H1 (cell line): ENCODE measurements at regions not wholly inside any gene's neighbourhood (a gene's known extent, or its start where the extent isn't known, plus 50 kb on each side); places are given as distances from the start of the nearest gene placed in this dataset.

Source experiments
- CTCF ChIA-PET: fragments of 300-600 bp; sonication (Branson Sonifier 250); formaldehyde crosslinking; loops from one replicate; lab custom pipeline; 2021; ENCODE audit not compliant: partially characterized antibody; lab: Charles Lee
- POLR2A ChIA-PET: fragments of 300-600 bp; sonication (Branson Sonifier 250); formaldehyde crosslinking; loops from one replicate; lab custom pipeline; 2021; ENCODE audit warnings: inconsistent platforms; ENCODE audit not compliant: partially characterized antibody; lab: Charles Lee
- DNase-seq, 2 experiments: peaks; one replicate each; pipeline versions ENCODE4 v3.0.0 to v3.0.0-alpha.2; 2010 to 2022; ENCODE audit warnings: low spot score in 2 of 2, low read depth in 1 of 2, mixed read lengths in 1 of 2
- FAIRE-seq: peaks from 2 replicates; lab custom pipeline; 2011; peaks lifted over from hg19 to GRCh38; lab: Jason Lieb, UNC
- H2AFZ ChIP-seq: 2 replicates; pipeline ENCODE4 v1.8.1; 2012; ENCODE audit warnings: low read length, inconsistent platforms
- H2AK5ac ChIP-seq: 2 replicates; pipeline ENCODE4 v1.6.1; 2013; ENCODE audit warnings: low read depth, low read length
- H2BK120ac ChIP-seq: replicated peaks from 2 replicates; pipeline ENCODE3; 2013; ENCODE audit warnings: low read depth, low read length, inconsistent platforms
- H2BK12ac ChIP-seq: 2 replicates; pipeline ENCODE4 v1.6.1; 2013; ENCODE audit warnings: low read depth, low read length
- H2BK15ac ChIP-seq: 2 replicates; pipeline ENCODE4 v1.6.1; 2013; ENCODE audit warnings: low read length
- H2BK20ac ChIP-seq: 2 replicates; pipeline ENCODE4 v1.6.1; 2013; ENCODE audit warnings: low read length
- H2BK5ac ChIP-seq: 2 replicates; pipeline ENCODE4 v1.6.1; 2013; ENCODE audit warnings: low read depth, low read length
- H3K14ac ChIP-seq: 2 replicates; pipeline ENCODE4 v1.6.1; 2013; ENCODE audit warnings: inconsistent platforms; ENCODE audit not compliant: insufficient read length
- H3K18ac ChIP-seq: 2 replicates; pipeline ENCODE4 v1.6.1; 2013; ENCODE audit warnings: low read length; ENCODE audit errors: extremely low read depth
- H3K23ac ChIP-seq: 2 replicates; pipeline ENCODE4 v1.6.1; 2013; ENCODE audit warnings: inconsistent platforms; ENCODE audit not compliant: insufficient read length
- H3K23me2 ChIP-seq: 2 replicates; pipeline ENCODE4 v1.6.1; 2013; ENCODE audit warnings: low read depth, low read length
- H3K27ac ChIP-seq: 2 replicates; pipeline ENCODE4 v1.6.1; 2011; ENCODE audit warnings: low read depth, low read length, inconsistent platforms
- H3K27me3 ChIP-seq, 4 experiments: replicated peaks in 1 of 4; 1 replicate in 1 of 4; 2 replicates in 3 of 4; pipeline versions ENCODE4 v1.6.1 to v1.8.1; 2011 to 2013; ENCODE audit warnings: low read length in 3 of 4, mild to moderate bottlenecking in 3 of 4, inconsistent platforms in 2 of 4, mixed read lengths in 2 of 4, moderate library complexity in 1 of 4; ENCODE audit not compliant: control insufficient read depth in 3 of 4, insufficient read depth in 3 of 4; ENCODE audit errors: extremely low read depth in 1 of 4
- H3K36me3 ChIP-seq, 4 experiments: 2 replicates each; pipeline versions ENCODE4 v1.6.1 to v1.8.1; 2011 to 2013; ENCODE audit warnings: mild to moderate bottlenecking in 4 of 4, low read length in 3 of 4, moderate library complexity in 2 of 4, control low read depth in 1 of 4, inconsistent platforms in 1 of 4; ENCODE audit not compliant: insufficient read depth in 4 of 4, control insufficient read depth in 2 of 4
- H3K4ac ChIP-seq: replicated peaks from 2 replicates; pipeline ENCODE3; 2013; ENCODE audit warnings: low read length, low read depth, mixed read lengths, inconsistent platforms; ENCODE audit not compliant: insufficient read length
- H3K4me1 ChIP-seq, 4 experiments: replicated peaks in 1 of 4; 1 replicate in 1 of 4; 2 replicates in 3 of 4; pipeline versions ENCODE4 v1.6.1 to v1.8.1; 2011 to 2013; ENCODE audit warnings: low read length in 3 of 4, inconsistent platforms in 2 of 4, mixed read lengths in 1 of 4; ENCODE audit not compliant: insufficient read depth in 4 of 4, control insufficient read depth in 3 of 4
- H3K4me2 ChIP-seq, 2 experiments: 2 replicates each; pipeline versions ENCODE4 v1.6.1 to v1.8.1; 2011 to 2013; ENCODE audit warnings: low read depth in 2 of 2, low read length in 2 of 2, control low read depth in 1 of 2, inconsistent platforms in 1 of 2, mild to moderate bottlenecking in 1 of 2; ENCODE audit not compliant: insufficient read depth in 1 of 2
- H3K4me3 ChIP-seq, 4 experiments: fragments of 200-600, 300-600 bp in 1 of 4; sonication (generic), shearing (Covaris generic), sonication (Bioruptor Twin) in 1 of 4; 2 replicates each; pipeline versions ENCODE4 v1.5.1 to v1.8.1; 2011 to 2016; ENCODE audit warnings: low read length in 4 of 4, low read depth in 3 of 4, control low read depth in 2 of 4, inconsistent platforms in 2 of 4, mild to moderate bottlenecking in 2 of 4, mixed read lengths in 1 of 4, moderate library complexity in 1 of 4; ENCODE audit not compliant: insufficient read depth in 2 of 4; ENCODE audit errors: extremely low read depth in 1 of 4
- H3K56ac ChIP-seq: replicated peaks from 2 replicates; pipeline ENCODE3; 2013; ENCODE audit warnings: low read depth, mild to moderate bottlenecking, mixed read lengths, low read length, inconsistent platforms; ENCODE audit not compliant: insufficient read length
- H3K79me1 ChIP-seq: 2 replicates; pipeline ENCODE4 v1.6.1; 2013; ENCODE audit warnings: low read depth, low read length, control low read depth
- H3K79me2 ChIP-seq, 2 experiments: 2 replicates each; pipeline versions ENCODE4 v1.6.1 to v1.8.1; 2012 to 2013; ENCODE audit warnings: low read length in 2 of 2, mild to moderate bottlenecking in 2 of 2, inconsistent platforms in 1 of 2; ENCODE audit not compliant: insufficient read depth in 2 of 2, control insufficient read depth in 1 of 2
- H3K9ac ChIP-seq, 4 experiments: replicated peaks in 1 of 4; 1 replicate in 1 of 4; 2 replicates in 3 of 4; pipeline versions ENCODE4 v1.6.1 to v1.8.1; 2011 to 2013; ENCODE audit warnings: low read depth in 3 of 4, low read length in 3 of 4, control low read depth in 2 of 4, mild to moderate bottlenecking in 2 of 4, moderate library complexity in 2 of 4, inconsistent platforms in 1 of 4; ENCODE audit errors: extremely low read depth in 1 of 4
- H3K9me3 ChIP-seq, 2 experiments: 2 replicates each; pipeline versions ENCODE4 v1.6.1 to v1.8.1; 2012 to 2013; ENCODE audit warnings: mild to moderate bottlenecking in 2 of 2, moderate library complexity in 2 of 2, control low read depth in 1 of 2, inconsistent platforms in 1 of 2, low read depth in 1 of 2, low read length in 1 of 2, mixed read lengths in 1 of 2; ENCODE audit not compliant: insufficient read depth in 2 of 2
- H4K20me1 ChIP-seq, 2 experiments: replicated peaks in 1 of 2; 2 replicates each; pipeline versions ENCODE3 to v1.8.1; 2011 to 2013; ENCODE audit warnings: inconsistent platforms in 2 of 2, low read length in 2 of 2, mild to moderate bottlenecking in 1 of 2; ENCODE audit not compliant: insufficient read depth in 2 of 2, control insufficient read depth in 1 of 2
- H4K5ac ChIP-seq: 2 replicates; pipeline ENCODE4 v1.6.1; 2013; ENCODE audit warnings: low read length, low read depth, mixed read lengths, inconsistent platforms; ENCODE audit not compliant: insufficient read length
- H4K8ac ChIP-seq: 2 replicates; pipeline ENCODE4 v1.8.0; 2013; ENCODE audit warnings: mild to moderate bottlenecking, moderate library complexity, low read length, inconsistent platforms; ENCODE audit not compliant: insufficient read depth; ENCODE audit errors: extremely low read depth
- H4K91ac ChIP-seq: replicated peaks from 2 replicates; pipeline ENCODE3; 2013; ENCODE audit warnings: low read length, mixed read lengths, inconsistent platforms; ENCODE audit not compliant: insufficient read length
- ATF2 ChIP-seq: IDR thresholded peaks from 2 replicates; pipeline ENCODE4 v1.6.1; 2012; ENCODE audit warnings: low read length, inconsistent platforms
- BACH1 ChIP-seq: IDR thresholded peaks from 2 replicates; pipeline ENCODE4 v1.6.1; 2012; ENCODE audit warnings: low read length, improper control_type of control experiment
- CEBPB ChIP-seq: IDR thresholded peaks from 2 replicates; pipeline ENCODE4 v1.6.1; 2012; ENCODE audit warnings: low read depth, low read length
- EGR1 ChIP-seq: IDR thresholded peaks from 2 replicates; pipeline ENCODE4 v1.6.1; 2011; ENCODE audit warnings: low read depth, low read length, borderline replicate concordance
- EP300 ChIP-seq, 2 experiments: IDR thresholded peaks; 1 replicate in 1 of 2; 2 replicates in 1 of 2; pipeline ENCODE4 v1.6.1; 2011 to 2012; ENCODE audit warnings: low read depth in 2 of 2, low read length in 2 of 2, mild to moderate bottlenecking in 2 of 2, borderline replicate concordance in 1 of 2, inconsistent platforms in 1 of 2, moderate library complexity in 1 of 2
- GABPA ChIP-seq: IDR thresholded peaks from 2 replicates; pipeline ENCODE4 v1.6.1; 2011; ENCODE audit warnings: mild to moderate bottlenecking, low read length, moderate library complexity, borderline replicate concordance; ENCODE audit not compliant: insufficient read depth
- GTF2F1 ChIP-seq: IDR thresholded peaks from 2 replicates; pipeline ENCODE4 v1.6.1; 2012; ENCODE audit warnings: low read depth, low read length, improper control_type of control experiment, borderline replicate concordance
- JUN ChIP-seq: IDR thresholded peaks from 2 replicates; pipeline ENCODE4 v1.6.1; 2011; ENCODE audit warnings: low read depth, mild to moderate bottlenecking, improper control_type of control experiment, low read length
- JUND ChIP-seq: IDR thresholded peaks from 2 replicates; pipeline ENCODE4 v1.6.1; 2011; ENCODE audit warnings: mild to moderate bottlenecking, improper control_type of control experiment, low read length
- KDM5A ChIP-seq: fragments of 200-600 bp; IDR thresholded peaks from 2 replicates; pipeline ENCODE4 v1.7.1; 2012; ENCODE audit warnings: mild to moderate bottlenecking, low read length, inconsistent platforms, mixed read lengths
- MAX ChIP-seq: IDR thresholded peaks from 2 replicates; pipeline ENCODE4 v1.6.1; 2012; ENCODE audit warnings: inconsistent platforms
- SUZ12 ChIP-seq: fragments of 200-600 bp; sonication (generic); IDR thresholded peaks from 2 replicates; pipeline ENCODE4 v1.6.1; 2012; ENCODE audit warnings: mild to moderate bottlenecking, inconsistent platforms, low read length, moderate library complexity, mixed read lengths
- TEAD4 ChIP-seq: IDR thresholded peaks from 2 replicates; pipeline ENCODE4 v1.6.1; 2012; ENCODE audit warnings: low read depth, low read length, inconsistent platforms, mixed read lengths
- WGBS, 2 experiments: shearing (Covaris generic) in 1 of 2; methylation state at CpG; one replicate each; pipeline versions ENCODE4 v1.1.6 to v1.1.7; 2013 to 2015; ENCODE audit warnings: low lambda C conversion rate in 2 of 2, mixed read lengths in 2 of 2, inconsistent platforms in 1 of 2, low coverage in 1 of 2, missing lambda C conversion rate in 1 of 2; ENCODE audit not compliant: insufficient replicate concordance in 2 of 2, insufficient coverage in 1 of 2, insufficient read length in 1 of 2; ENCODE audit errors: extremely low coverage in 1 of 2, missing lambda C conversion rate in 1 of 2; 5-methylcytosine and 5-hydroxymethylcytosine counted together

GRCh38 chr4:165689159-165689558, 183.9 kb upstream of the TLL1 start:
- H3K14ac ChIP-seq = no peak overlapping the region
- WGBS, 2 experiments = 94% methylated on average over 3 of the region's 3 CpGs; no CpG with 5 or more reads in 1 of the 2 experiments
- no peak overlapping the region for H3K4ac ChIP-seq
- H2AK5ac ChIP-seq = no peak overlapping the region
- no peak overlapping the region for H3K27ac ChIP-seq
- H2BK5ac ChIP-seq = no peak overlapping the region
- H4K5ac ChIP-seq = no peak overlapping the region
- ChIA-PET POLR2A (no interaction called here), CTCF (interaction anchor here (0.6 to 0.7 kb wide), 2 partner anchors 22 to 984 kb away, joined by 3 read pairs; no protein-coding TSS in a partner anchor)
- H3K36me3 ChIP-seq = no peaks in the 10 kb centered on the region
- no peaks in the 10 kb centered on the region for H3K9me3 ChIP-seq
- no peak overlapping the region for H3K4me2 ChIP-seq
- H4K8ac ChIP-seq = no peak overlapping the region
- no peak overlapping the region for H3K18ac ChIP-seq
- H3K79me1 ChIP-seq = no peaks in the 10 kb centered on the region
- no peak overlapping the region for H2BK12ac ChIP-seq
- H3K4me3 ChIP-seq = no peak overlapping the region
- no peak for FAIRE-seq
- H3K23me2 ChIP-seq = no peaks in the 10 kb centered on the region
- no peaks in the 10 kb centered on the region for H4K20me1 ChIP-seq
- DNase-seq = no peak
- H3K4me1 ChIP-seq = no peaks in the 10 kb centered on the region; a peak in 1 of 7 replicates
- no peak overlapping the region for H2BK20ac ChIP-seq
- no peak overlapping the region for H3K56ac ChIP-seq
- H3K79me2 ChIP-seq = no peaks in the 10 kb centered on the region
- H2BK15ac ChIP-seq = no peak overlapping the region
- H3K23ac ChIP-seq = no peak overlapping the region
- H2BK120ac ChIP-seq = no peak overlapping the region
- no peak overlapping the region for H3K9ac ChIP-seq
- no peak overlapping the region for H4K91ac ChIP-seq
- H3K27me3 ChIP-seq = no peaks in the 10 kb centered on the region
- H2AFZ ChIP-seq = no peak overlapping the region
- TF ChIP-seq MAX (no peak), CEBPB (no peak), KDM5A (no peak), TEAD4 (no peak), SUZ12 (no peak), GTF2F1 (no peak), ATF2 (no peak), JUND (no peak), EGR1 (no peak), EP300 (IDR thresholded peaks at IDR 0.05; ENCODE audit: borderline replicate concordance in 1 of 2, low read depth in 2 of 2, low read length in 2 of 2) (no peak), JUN (no peak), GABPA (no peak), BACH1 (no peak)
